ENCODE measurements at regions not wholly inside any gene's neighbourhood (a gene's known extent, or its start where the extent isn't known, plus 50 kb on each side); places are given as distances from the start of the nearest gene placed in this dataset.
A peak's percentile ranks its signal among the peaks of the same experiment; 100 is the strongest.
"Not testable (repeated sequence)": the region's sequence is repeated elsewhere in the genome, so short reads cannot be mapped to it uniquely, and the experiment has no call there.

GRCh38 chr2:236768393-236769140 lies 198.9 kb downstream of the ACKR3 start:
- no peak for DNase-seq (ENCODE audit: low read depth in 2 of 2)

DNA sequence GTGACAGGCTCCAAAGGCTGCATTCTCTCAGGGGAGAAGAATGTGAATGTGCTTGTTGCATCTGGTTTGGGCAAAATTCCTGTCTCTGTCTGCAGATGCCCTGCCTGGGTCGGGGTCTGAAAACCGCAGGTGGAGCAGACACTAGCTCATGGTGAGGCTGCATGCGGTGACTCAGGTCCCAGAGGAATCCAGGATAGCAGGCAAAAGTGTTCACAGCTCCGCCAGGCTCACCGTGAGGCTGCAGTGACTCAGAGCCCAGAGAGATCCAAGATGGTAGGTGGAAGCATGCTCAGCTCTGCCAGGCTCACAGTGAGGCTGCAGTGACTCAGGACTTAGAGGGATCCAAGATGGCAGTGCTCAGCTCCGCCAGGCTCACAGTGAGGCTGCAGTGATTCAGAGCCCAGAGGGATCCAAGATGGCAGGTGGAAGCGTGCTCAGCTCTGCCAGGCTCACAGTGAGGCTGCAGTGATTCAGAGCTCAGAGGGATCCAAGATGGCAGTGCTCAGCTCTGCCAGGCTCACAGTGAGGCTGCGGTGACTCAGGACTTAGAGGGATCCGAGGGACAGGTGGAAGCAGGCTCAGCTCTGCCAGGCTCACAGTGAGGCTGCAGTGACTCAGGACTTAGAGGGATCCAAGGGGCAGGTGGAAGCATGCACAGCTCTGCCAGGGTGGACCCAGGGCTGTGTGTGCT lies 200.5 kb downstream of the ACKR3 start:
- no peak for DNase-seq (ENCODE audit: low read depth in 2 of 2)

DNA sequence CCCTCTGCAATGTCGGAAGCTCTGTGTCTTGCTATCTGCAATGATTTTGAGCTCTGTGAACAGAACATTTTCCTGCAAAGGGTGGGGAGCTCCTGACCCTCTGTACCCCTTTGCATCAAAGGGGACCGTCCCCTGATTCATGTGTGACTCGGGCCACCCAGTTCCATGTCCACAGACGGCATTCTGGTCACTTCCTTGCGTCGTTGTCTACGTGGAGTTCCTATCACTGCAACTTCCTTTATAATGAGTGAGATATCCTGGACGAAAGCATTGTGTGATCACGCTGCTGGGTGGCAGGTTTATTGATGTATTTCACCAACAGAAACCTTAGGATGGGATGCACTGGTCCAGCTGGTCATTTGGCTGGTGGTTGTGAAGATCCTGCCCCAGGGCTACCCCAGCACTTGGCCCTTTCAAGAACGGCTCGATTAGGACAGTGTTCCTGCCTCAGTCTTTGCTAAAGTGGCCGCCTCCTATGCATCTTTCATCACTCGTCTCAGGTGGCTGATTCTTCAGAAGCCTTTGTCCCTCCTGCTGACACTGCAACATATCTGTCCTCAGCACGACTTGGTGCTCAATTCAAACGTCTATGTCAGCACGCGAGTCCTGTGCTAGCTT lies 202.7 kb downstream of the ACKR3 start:
- peak in 1 of 2 donors; percentile 26 for DNase-seq (ENCODE audit: low read depth in 2 of 2)

- DNase-seq (ENCODE audit: low read depth in 2 of 2) = no peak
Observed at GRCh38 chr2:236773206-236773605, 203.6 kb downstream of the ACKR3 start.

- DNase-seq (ENCODE audit: low read depth in 2 of 2) = no peak
Observed at GRCh38 chr2:236774171-236774570, 204.5 kb downstream of the ACKR3 start.

DNA sequence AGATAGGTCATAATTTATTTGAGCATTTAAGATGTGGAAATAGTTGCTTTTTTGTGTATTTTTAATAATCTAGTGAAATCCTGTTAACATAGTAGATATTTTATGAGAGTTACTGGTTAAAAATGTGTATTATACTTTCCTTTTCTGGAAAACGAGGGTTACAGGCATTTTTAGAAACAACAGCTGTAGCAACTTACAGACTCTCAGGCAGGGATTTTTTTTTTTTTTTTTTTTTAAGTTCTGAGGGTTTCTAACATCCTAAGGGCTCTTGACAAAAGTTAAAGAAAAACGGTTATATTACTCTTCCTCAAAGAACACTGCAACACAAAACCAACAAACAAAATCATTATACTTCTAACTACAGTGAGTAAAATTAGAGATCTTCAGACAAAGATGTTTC lies 205.9 kb downstream of the ACKR3 start:
- no peak for DNase-seq (ENCODE audit: low read depth in 2 of 2)

DNA sequence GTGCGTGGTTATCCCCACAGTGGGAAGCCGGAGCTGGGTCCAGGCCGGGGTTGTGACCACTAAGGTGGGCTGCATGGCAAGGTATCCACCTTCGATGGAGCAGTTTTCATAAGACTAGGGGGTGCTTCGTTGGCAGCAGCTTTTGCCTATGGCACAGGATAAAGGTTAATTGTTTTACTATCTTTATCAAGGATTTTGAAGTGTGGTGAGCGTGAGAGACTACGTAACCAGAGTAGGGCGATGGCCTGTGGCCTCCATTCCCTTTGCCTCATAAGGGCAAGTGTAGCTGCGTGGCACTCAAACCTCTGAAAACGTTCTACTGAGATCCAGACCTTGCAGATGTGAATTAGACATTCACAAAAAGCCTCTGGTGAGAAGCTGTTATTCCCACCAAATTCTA lies 206.6 kb downstream of the ACKR3 start:
- no peak for DNase-seq (ENCODE audit: low read depth in 2 of 2)

- peak in 1 of 2 donors; percentile 39 for DNase-seq (ENCODE audit: low read depth in 2 of 2)
Observed at GRCh38 chr2:236776695-236777251, 207.1 kb downstream of the ACKR3 start.

GRCh38 chr2:236777408-236777807 lies 207.8 kb downstream of the ACKR3 start:
- DNase-seq (ENCODE audit: low read depth in 2 of 2) = no peak

GRCh38 chr2:236781933-236782816 lies 212.6 kb downstream of the ACKR3 start:
- DNase-seq (ENCODE audit: low read depth in 2 of 2) = no peak

DNA sequence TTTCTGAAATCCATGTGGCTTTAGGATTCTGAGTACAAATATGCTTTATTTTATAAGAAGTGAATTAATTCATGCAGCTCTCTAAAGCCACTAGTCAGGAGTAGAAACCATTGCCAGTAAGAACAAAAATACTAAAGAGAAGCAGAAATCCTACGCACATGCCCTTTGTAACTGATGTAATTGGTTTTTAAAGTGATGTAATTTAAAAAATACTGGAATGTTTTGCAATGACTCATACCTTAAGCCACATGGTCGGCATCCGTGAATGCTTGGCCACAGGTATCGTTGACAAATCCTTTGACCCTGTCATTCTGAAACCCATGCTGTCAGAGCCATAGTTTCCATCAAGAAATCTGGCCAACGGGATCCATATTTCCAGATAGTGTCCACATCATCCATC lies 213.3 kb downstream of the ACKR3 start:
- peak in 1 of 2 donors; percentile 84 for DNase-seq (ENCODE audit: low read depth in 2 of 2)

DNA sequence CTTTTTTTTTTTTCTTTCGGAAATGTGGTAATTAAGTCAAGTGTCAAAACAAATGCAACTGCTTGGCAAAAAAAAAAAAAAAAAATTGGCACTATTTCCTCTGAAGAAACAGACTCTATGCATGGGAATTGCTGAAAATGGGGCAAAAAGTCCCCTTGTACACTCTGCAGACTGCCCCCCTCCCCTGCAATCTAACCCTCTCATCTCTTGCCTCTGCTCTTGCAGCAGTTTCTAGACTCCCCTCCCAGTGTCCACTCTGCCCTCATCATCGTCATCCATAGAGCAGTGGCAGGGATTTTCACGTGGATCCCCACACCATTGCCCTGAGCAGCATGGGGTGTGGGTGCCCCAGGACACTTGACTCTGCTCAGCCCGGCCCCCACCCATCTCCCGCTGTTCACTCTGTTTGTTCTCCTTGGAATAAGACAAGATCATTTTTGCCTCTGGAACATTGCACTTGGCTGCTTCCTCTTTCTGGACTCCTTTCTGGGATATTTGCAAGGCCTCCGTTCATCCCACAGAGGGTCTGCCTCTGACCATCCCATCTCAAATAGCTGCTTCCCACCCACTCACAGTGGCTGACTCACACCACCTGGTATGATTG lies 213.9 kb downstream of the ACKR3 start:
- no peak for DNase-seq (ENCODE audit: low read depth in 2 of 2)

GRCh38 chr2:236785611-236786057 lies 216.0 kb downstream of the ACKR3 start:
- DNase-seq (ENCODE audit: low read depth in 2 of 2) = peak in 1 of 2 donors; percentile 41

DNA sequence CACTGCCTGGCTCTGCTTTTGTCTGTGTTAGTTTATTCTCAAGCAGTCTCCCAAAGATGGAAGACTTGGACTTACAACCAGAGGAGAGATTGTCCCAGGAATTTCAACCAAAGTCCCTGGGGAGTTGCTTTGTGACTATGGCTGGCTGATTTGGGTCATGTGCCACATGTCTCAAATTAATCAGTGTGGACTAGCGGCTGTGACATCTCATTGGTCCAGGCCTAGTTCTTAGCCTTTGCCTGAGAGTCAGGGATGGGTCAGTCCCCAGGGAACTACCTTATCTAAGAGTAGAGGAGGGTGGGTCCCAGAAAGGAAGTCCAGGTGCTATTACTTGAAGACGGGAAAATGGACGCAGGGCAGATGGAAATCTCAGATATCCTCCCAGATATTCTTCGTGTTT lies 217.1 kb downstream of the ACKR3 start:
- DNase-seq (ENCODE audit: low read depth in 2 of 2) = no peak

DNA sequence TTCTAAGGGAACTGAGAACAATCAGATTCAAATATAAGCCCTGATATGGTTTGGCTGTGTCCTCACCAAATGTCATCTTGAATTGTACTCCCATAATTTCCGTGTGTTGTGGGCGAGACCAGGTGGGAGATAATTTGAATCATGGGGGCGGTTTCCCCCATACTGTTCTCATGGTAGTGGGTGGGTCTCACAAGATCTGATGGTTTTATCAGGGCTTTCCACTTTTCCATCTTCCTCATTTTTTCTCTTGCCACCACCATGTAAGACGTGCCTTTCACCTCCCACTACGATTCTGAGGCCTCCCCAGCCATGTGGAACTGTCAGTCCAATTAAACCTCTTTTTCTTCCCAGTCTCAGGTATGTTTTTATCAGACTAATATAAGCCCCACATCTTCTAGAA lies 217.8 kb downstream of the ACKR3 start:
- DNase-seq (ENCODE audit: low read depth in 2 of 2) = not testable (repeated sequence)

- no peak for DNase-seq (ENCODE audit: low read depth in 2 of 2)
Observed at GRCh38 chr2:236787885-236788284, 218.3 kb downstream of the ACKR3 start.

GRCh38 chr2:236790963-236791362 lies 221.3 kb downstream of the ACKR3 start:
- DNase-seq (ENCODE audit: low read depth in 2 of 2) = no peak

DNA sequence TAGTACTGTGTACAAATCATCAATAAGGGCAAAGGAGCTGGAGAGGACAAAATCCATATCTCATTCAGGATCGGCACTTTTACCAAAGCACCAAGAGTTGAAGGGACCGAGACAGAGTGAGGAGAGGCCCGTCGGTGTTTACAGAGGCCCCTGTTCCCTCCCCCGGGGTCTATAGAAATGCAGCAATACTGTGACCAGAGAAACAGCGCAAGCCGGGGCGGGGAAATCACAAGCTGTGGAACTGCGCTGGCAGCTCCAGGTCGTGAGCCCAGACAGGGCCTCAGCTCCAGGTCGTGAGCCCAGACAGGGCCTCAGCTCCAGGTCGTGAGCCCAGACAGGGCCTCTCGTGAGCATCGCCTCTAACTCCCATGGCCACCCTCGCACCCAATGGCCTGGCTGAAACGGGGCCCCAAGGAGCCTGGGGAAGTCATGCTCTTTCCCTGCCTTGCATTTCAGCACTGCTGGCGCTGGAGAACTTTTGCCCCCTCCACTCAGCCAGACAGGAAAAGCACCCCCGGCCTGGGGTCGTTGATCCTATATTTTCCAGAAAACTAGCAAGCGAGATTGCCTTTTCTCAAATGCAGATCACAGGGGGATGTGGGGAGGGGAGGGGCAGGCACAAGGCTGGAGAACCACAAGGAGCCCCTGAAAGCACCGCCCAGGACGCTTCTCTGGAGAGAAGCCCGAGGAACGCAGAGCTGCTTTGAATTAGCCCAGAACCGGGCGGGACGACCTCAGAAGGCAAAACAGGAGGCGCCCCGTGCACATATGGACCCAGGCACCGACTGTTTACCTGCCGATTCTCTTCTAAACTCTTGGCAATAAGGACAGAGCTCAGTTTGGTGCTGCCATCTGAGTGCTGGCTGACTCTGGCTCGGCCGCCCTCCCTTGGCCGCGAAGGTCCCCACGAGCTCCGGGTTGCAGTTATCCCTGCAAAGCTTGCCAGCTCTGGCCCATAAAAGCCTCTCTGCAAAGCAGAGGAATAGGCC lies 223.7 kb downstream of the ACKR3 start:
- DNase-seq (ENCODE audit: low read depth in 2 of 2) = no peak

- DNase-seq (ENCODE audit: low read depth in 2 of 2) = no peak
Observed at GRCh38 chr2:236794176-236794957, 224.7 kb downstream of the ACKR3 start.

Data from lung microvascular endothelial cell (primary cell).